ENCODE measurements at regions not wholly inside any gene's neighbourhood (a gene's known extent, or its start where the extent isn't known, plus 50 kb on each side); places are given as distances from the start of the nearest gene placed in this dataset.

DNA sequence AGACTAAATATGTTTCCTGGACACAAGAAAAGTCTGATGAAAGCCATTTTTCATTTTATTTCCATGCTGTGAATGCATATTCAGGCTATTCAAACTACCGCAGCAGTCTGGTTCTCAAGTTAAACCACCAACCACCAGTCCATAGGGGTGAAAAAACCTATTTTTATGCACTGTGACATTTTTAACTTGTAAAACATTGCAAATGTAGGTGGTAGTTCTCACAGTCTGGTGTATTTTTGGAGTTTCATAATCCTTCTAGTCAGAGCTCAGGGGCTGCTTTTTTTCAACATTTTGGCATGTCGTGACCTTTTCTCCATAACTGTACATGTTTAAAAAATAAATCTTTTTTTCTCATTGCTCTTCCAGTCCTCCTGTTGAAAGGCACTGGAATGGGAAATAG, 907.6 kb upstream of the ADGRL2 start:
- TF ChIP-seq YY1 (IDR thresholded peaks at IDR 0.05; ENCODE audit: insufficient read depth, insufficient read length), result no peak
- no peak for TF ChIP-seq ZNF274 (IDR thresholded peaks at IDR 0.05; ENCODE audit: low read depth, low read length)
